SK-N-SH (cell line): ENCODE measurements at regions not wholly inside any gene's neighbourhood (a gene's known extent, or its start where the extent isn't known, plus 50 kb on each side); places are given as distances from the start of the nearest gene placed in this dataset.

Experiments
- CTCF ChIA-PET: fragments of 300-600, 350-600 bp; formaldehyde crosslinking; extraction: SDS; loops from one replicate; lab custom pipeline; 2021; lab: Yijun Ruan, JAX
- POLR2A ChIA-PET: fragments of 350-600 bp; sonication (Branson Sonifier 250); formaldehyde crosslinking; extraction: SDS; loops from one replicate; lab custom pipeline; 2020; ENCODE audit warnings: antibody characterized with exemption, inconsistent platforms; lab: Yijun Ruan, JAX
- DNase-seq: peaks from one replicate; pipeline ENCODE4 v3.0.0; 2012
- H2AFZ ChIP-seq: fragments of 200-600 bp; sonication (generic); 2 replicates; pipeline ENCODE4 v1.8.1; 2016; ENCODE audit warnings: antibody characterized with exemption, mild to moderate bottlenecking, low read depth
- H3F3A ChIP-seq: fragments of 200-600 bp; sonication (generic); replicated peaks from 2 replicates; pipeline ENCODE3; 2016; ENCODE audit warnings: antibody characterized with exemption, mild to moderate bottlenecking; ENCODE audit not compliant: insufficient read depth
- H3K27ac ChIP-seq, 2 experiments: fragments of 200-500 bp in 1 of 2; fragments of 200-600 bp in 1 of 2; sonication (Bioruptor generic) in 1 of 2; sonication (generic), shearing (Covaris generic) in 1 of 2; 2 replicates each; pipeline versions ENCODE4 v1.5.1 to v1.6.1; 2014 to 2016; ENCODE audit warnings: low read depth in 2 of 2, inconsistent platforms in 1 of 2, low read length in 1 of 2, mild to moderate bottlenecking in 1 of 2, mixed read lengths in 1 of 2
- H3K27me3 ChIP-seq: fragments of 200-600 bp; sonication (generic), shearing (Covaris generic); 2 replicates; pipeline ENCODE4 v1.6.1; 2016; ENCODE audit warnings: mixed run types; ENCODE audit not compliant: insufficient read depth
- H3K36me3 ChIP-seq, 2 experiments: fragments of 200-500 bp in 1 of 2; fragments of 200-600 bp in 1 of 2; sonication (Bioruptor generic) in 1 of 2; sonication (generic) in 1 of 2; replicated peaks in 1 of 2; 2 replicates each; pipeline versions ENCODE3 to v1.5.1; 2014 to 2016; ENCODE audit warnings: low read length in 1 of 2, mild to moderate bottlenecking in 1 of 2; ENCODE audit not compliant: insufficient read depth in 2 of 2, control insufficient read depth in 1 of 2
- H3K4me1 ChIP-seq, 2 experiments: fragments of 200-500 bp in 1 of 2; fragments of 200-600 bp in 1 of 2; sonication (Bioruptor generic) in 1 of 2; sonication (generic), shearing (Covaris generic) in 1 of 2; 2 replicates each; pipeline versions ENCODE4 v1.5.1 to v1.6.1; 2014 to 2016; ENCODE audit warnings: low read depth in 1 of 2, low read length in 1 of 2, mixed run types in 1 of 2; ENCODE audit not compliant: insufficient read depth in 2 of 2, control insufficient read depth in 1 of 2
- H3K4me2 ChIP-seq: fragments of 200-600 bp; sonication (generic), shearing (Covaris generic); 2 replicates; pipeline ENCODE4 v1.6.1; 2017; ENCODE audit warnings: mixed run types
- H3K4me3 ChIP-seq, 2 experiments: fragments of 200-500 bp in 1 of 2; fragments of 200-600 bp in 1 of 2; sonication (Bioruptor generic) in 1 of 2; sonication (generic), shearing (Covaris generic) in 1 of 2; 2 replicates each; pipeline versions ENCODE4 v1.5.1 to v1.8.1; 2014 to 2016; ENCODE audit warnings: low read depth in 2 of 2, inconsistent platforms in 1 of 2, low read length in 1 of 2, mild to moderate bottlenecking in 1 of 2, mixed read lengths in 1 of 2, moderate library complexity in 1 of 2
- H3K79me2 ChIP-seq: fragments of 200-600 bp; sonication (generic); 2 replicates; pipeline ENCODE4 v1.8.1; 2017; ENCODE audit warnings: mild to moderate bottlenecking; ENCODE audit not compliant: insufficient read depth
- H3K9ac ChIP-seq: fragments of 200-600 bp; sonication (generic); 2 replicates; pipeline ENCODE4 v1.6.1; 2017; ENCODE audit warnings: mixed run types
- H3K9me2 ChIP-seq: fragments of 200-600 bp; sonication (generic); 2 replicates; pipeline ENCODE4 v1.6.1; 2017; ENCODE audit warnings: mixed run types
- H3K9me3 ChIP-seq: fragments of 200-600 bp; sonication (generic); 2 replicates; pipeline ENCODE4 v1.6.1; 2017; ENCODE audit warnings: mixed run types, mild to moderate bottlenecking, moderate library complexity
- H4K20me1 ChIP-seq: fragments of 200-600 bp; sonication (generic); 2 replicates; pipeline ENCODE4 v1.6.1; 2017; ENCODE audit warnings: mild to moderate bottlenecking, mixed run types; ENCODE audit not compliant: insufficient read depth
- CHD2 ChIP-seq: fragments of 150-350 bp; IDR thresholded peaks from 2 replicates; pipeline ENCODE4 v1.6.1; 2018; ENCODE audit warnings: low read length; ENCODE audit not compliant: partially characterized antibody
- GABPA ChIP-seq: IDR thresholded peaks from 2 replicates; pipeline ENCODE4 v1.4.0; 2012; ENCODE audit warnings: low read depth, mild to moderate bottlenecking
- MXI1 ChIP-seq: IDR thresholded peaks from 2 replicates; pipeline ENCODE4 v1.6.1; 2012; ENCODE audit warnings: mild to moderate bottlenecking, low read depth, low read length, improper control_type of control experiment
- POLR2AphosphoS5 ChIP-seq: IDR thresholded peaks from 2 replicates; pipeline ENCODE4 v1.6.1; 2012; ENCODE audit warnings: low read depth, low read length
- RAD21 ChIP-seq: IDR thresholded peaks from 2 replicates; pipeline ENCODE4 v1.6.1; 2012; ENCODE audit warnings: mild to moderate bottlenecking, low read length
- SMC3 ChIP-seq: IDR thresholded peaks from 2 replicates; pipeline ENCODE4 v1.6.1; 2012; ENCODE audit warnings: low read depth, low read length, improper control_type of control experiment
- TAF1 ChIP-seq: IDR thresholded peaks from 2 replicates; pipeline ENCODE4 v1.6.1; 2012; ENCODE audit warnings: low read depth, mild to moderate bottlenecking, low read length, moderate library complexity, borderline replicate concordance
- WGBS: methylation state at CpG from one replicate; pipeline ENCODE4 v1.1.6; 2017; ENCODE audit warnings: low lambda C conversion rate; 5-methylcytosine and 5-hydroxymethylcytosine counted together
- TF ChIP-seq, protein P1 (sequence below): IDR thresholded peaks from 2 replicates; pipeline ENCODE4 v1.4.0; 2012; ENCODE audit warnings: low read depth, borderline replicate concordance
- TF ChIP-seq, protein P2 (sequence below): fragments of 150-350 bp; IDR thresholded peaks from 2 replicates; pipeline ENCODE4 v1.6.1; 2017; ENCODE audit warnings: antibody characterized with exemption, low read length, low read depth, borderline replicate concordance
- TF ChIP-seq, protein P3 (sequence below): IDR thresholded peaks from 2 replicates; pipeline ENCODE4 v1.4.0; 2012; ENCODE audit warnings: low read depth

DNA sequence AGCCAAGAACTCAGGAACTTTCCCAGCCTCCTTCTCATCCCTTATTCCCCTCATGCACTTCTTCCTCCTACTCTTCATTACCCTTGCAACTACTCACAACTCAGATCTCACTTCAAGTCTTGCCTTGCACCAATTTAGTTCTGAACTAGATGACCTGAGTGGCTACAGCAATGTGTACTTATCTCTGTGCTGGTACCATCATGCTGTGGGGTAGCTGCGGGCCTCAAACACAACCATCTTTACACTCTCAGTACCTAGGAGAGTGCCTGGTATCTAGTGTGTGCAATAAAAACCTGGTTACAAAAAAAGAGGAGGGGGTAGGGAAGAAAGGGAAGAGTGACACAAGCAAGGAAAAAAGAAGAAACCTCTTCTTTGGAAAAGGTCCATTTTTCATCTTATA lies 219.0 kb downstream of the SPTSSA start:
- Histone ChIP-seq H3K4me1 (no peaks in the 10 kb centered on the region), H3K79me2 (no peaks in the 10 kb centered on the region), H3K27me3 (no peaks in the 10 kb centered on the region; the same call in 1 of the 2 replicates), H3K4me2 (no peak overlapping the region), H3K9me2 (no peaks in the 10 kb centered on the region), H3F3A (no peaks in the 10 kb centered on the region), H3K9ac (no peak overlapping the region), H3K36me3 (no peaks in the 10 kb centered on the region), H2AFZ (no peak overlapping the region), H3K27ac (no peak overlapping the region), H3K9me3 (no peaks in the 10 kb centered on the region), H3K4me3 (no peak overlapping the region), H4K20me1 (no peaks in the 10 kb centered on the region)
- CTCF ChIA-PET, result no interaction called here
- WGBS, result 0% methylated on average over 1 of the region's 1 CpG
- POLR2A ChIA-PET, result no interaction called here
- no peak for DNase-seq
- TF ChIP-seq POLR2AphosphoS5 (no peak), CHD2 (no peak), GABPA (no peak), SMC3 (no peak)
- TF ChIP-seq, protein P1, sequence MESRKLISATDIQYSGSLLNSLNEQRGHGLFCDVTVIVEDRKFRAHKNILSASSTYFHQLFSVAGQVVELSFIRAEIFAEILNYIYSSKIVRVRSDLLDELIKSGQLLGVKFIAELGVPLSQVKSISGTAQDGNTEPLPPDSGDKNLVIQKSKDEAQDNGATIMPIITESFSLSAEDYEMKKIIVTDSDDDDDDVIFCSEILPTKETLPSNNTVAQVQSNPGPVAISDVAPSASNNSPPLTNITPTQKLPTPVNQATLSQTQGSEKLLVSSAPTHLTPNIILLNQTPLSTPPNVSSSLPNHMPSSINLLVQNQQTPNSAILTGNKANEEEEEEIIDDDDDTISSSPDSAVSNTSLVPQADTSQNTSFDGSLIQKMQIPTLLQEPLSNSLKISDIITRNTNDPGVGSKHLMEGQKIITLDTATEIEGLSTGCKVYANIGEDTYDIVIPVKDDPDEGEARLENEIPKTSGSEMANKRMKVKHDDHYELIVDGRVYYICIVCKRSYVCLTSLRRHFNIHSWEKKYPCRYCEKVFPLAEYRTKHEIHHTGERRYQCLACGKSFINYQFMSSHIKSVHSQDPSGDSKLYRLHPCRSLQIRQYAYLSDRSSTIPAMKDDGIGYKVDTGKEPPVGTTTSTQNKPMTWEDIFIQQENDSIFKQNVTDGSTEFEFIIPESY, result no peak
- TF ChIP-seq, protein P2, sequence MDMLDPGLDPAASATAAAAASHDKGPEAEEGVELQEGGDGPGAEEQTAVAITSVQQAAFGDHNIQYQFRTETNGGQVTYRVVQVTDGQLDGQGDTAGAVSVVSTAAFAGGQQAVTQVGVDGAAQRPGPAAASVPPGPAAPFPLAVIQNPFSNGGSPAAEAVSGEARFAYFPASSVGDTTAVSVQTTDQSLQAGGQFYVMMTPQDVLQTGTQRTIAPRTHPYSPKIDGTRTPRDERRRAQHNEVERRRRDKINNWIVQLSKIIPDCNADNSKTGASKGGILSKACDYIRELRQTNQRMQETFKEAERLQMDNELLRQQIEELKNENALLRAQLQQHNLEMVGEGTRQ, result no peak

GRCh38 chr14:34241185-34241711 lies 220.8 kb downstream of the SPTSSA start:
- WGBS, result 68% methylated on average over 3 of the region's 3 CpGs
- POLR2A ChIA-PET, result no interaction called here

More at GRCh38 chr14:34241185-34241711, 220.8 kb downstream of the SPTSSA start:
- Histone ChIP-seq H2AFZ (no peak overlapping the region), H3K36me3 (no peaks in the 10 kb centered on the region), H3F3A (no peaks in the 10 kb centered on the region)
- TF ChIP-seq MXI1, result no peak
- TF ChIP-seq SMC3, result no peak
- no peak for TF ChIP-seq RAD21
- TF ChIP-seq, protein P3, sequence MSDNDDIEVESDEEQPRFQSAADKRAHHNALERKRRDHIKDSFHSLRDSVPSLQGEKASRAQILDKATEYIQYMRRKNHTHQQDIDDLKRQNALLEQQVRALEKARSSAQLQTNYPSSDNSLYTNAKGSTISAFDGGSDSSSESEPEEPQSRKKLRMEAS, result no peak
- TF ChIP-seq TAF1, result no peak
- TF ChIP-seq, all 33 proteins: peak for 0
- Histone ChIP-seq H3K27me3 (no peaks in the 10 kb centered on the region), H3K27ac (no peak overlapping the region), H3K79me2 (no peaks in the 10 kb centered on the region), H3K4me1 (no peaks in the 10 kb centered on the region), H3K9me3 (no peaks in the 10 kb centered on the region), H3K9me2 (no peaks in the 10 kb centered on the region), H3K4me2 (no peak overlapping the region), H4K20me1 (no peaks in the 10 kb centered on the region), H3K9ac (no peak overlapping the region), H3K4me3 (no peak overlapping the region)
- DNase-seq, result no peak
- CTCF ChIA-PET, result interaction anchor here (0.6 to 1.4 kb wide), 3 partner anchors 12 to 82 kb away, joined by 3 to 6 read pairs (median 4); no protein-coding TSS in a partner anchor
